ENCODE measurements at regions not wholly inside any gene's neighbourhood (a gene's known extent, or its start where the extent isn't known, plus 50 kb on each side); places are given as distances from the start of the nearest gene placed in this dataset.

DNA sequence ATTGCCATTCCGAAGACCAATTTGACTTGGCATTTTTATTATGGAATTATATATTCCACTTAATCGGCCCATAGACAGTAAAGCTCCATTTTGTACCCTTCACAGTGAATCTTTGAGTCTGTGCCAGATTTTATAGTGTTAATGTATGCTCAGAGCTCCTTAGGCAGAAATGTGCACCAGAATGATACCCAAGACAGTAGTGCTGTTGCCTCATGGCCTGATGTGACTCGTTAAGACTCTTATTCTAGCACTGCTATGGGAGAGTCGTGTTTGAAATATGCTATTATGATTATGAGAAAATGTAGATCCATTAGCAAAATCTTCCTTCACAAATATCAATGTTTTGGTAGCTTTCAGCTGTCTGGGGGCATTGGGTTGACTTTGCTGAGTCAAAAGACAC is 209.8 kb upstream of the RAG2 start:
- TF ChIP-seq PKNOX1 (IDR thresholded peaks at IDR 0.05) (no peak), ARNT (IDR thresholded peaks at IDR 0.05) (no peak)
